Left lobe of liver (tissue), 2 donors: ENCODE measurements at regions not wholly inside any gene's neighbourhood (a gene's known extent, or its start where the extent isn't known, plus 50 kb on each side); places are given as distances from the start of the nearest gene placed in this dataset.
A peak's percentile ranks its signal among the peaks of the same experiment; 100 is the strongest.

Source experiments
- ATAC-seq: fragments of 200-7000 bp; cut with Tn5 transposase; one replicate; pipeline ENCODE4 v1.9.1; 2020; ENCODE audit warnings: mild to moderate bottlenecking, moderate library complexity
- DNase-seq: peaks from one replicate; pipeline ENCODE4 v3.0.0-alpha.2; 2020; ENCODE audit warnings: low spot score
- donor health status: DM: no; HTN: no; CAD: no; lungs with moderate emphysema.
- donor health status: DM: no; HTN: yes; CAD: no.

GRCh38 chr20:51335329-51335841 lies 207.1 kb downstream of the NFATC2 start:
- DNase-seq (no peak), ATAC-seq (no peak)

- ATAC-seq (no peak), DNase-seq (no peak)
Measured at GRCh38 chr20:51334609-51335008, 207.9 kb downstream of the NFATC2 start.

GRCh38 chr20:51333971-51334370 lies 208.5 kb downstream of the NFATC2 start:
- no peak for DNase-seq
- no peak for ATAC-seq

- ATAC-seq: no peak
- DNase-seq: no peak
Measured at GRCh38 chr20:51333446-51333845, 209.1 kb downstream of the NFATC2 start.

GRCh38 chr20:51331481-51331880 lies 211.0 kb downstream of the NFATC2 start:
- DNase-seq (no peak), ATAC-seq (no peak)

GRCh38 chr20:51329845-51330244 lies 212.7 kb downstream of the NFATC2 start:
- ATAC-seq (no peak), DNase-seq (no peak)

GRCh38 chr20:51327251-51327841 lies 215.2 kb downstream of the NFATC2 start:
- ATAC-seq (no peak), DNase-seq (no peak)

GRCh38 chr20:51326201-51326819 lies 216.2 kb downstream of the NFATC2 start:
- DNase-seq (peak; percentile 61), ATAC-seq (peak; percentile 93)

- ATAC-seq: no peak
- no peak for DNase-seq
Measured at GRCh38 chr20:51322164-51322707, 220.3 kb downstream of the NFATC2 start.

GRCh38 chr20:51321343-51322163 lies 221.0 kb downstream of the NFATC2 start:
- DNase-seq (no peak), ATAC-seq (no peak)

- no peak for ATAC-seq
- DNase-seq: no peak
Measured at GRCh38 chr20:51319522-51319921, 223.0 kb downstream of the NFATC2 start.

GRCh38 chr20:51318058-51318949 lies 224.2 kb downstream of the NFATC2 start:
- ATAC-seq (peak; percentile 64), DNase-seq (no peak)

GRCh38 chr20:51315390-51315789 lies 227.1 kb downstream of the NFATC2 start:
- ATAC-seq (no peak), DNase-seq (no peak)

GRCh38 chr20:51313358-51313827 lies 229.1 kb downstream of the NFATC2 start:
- DNase-seq (no peak), ATAC-seq (peak; percentile 13)

GRCh38 chr20:51312480-51312783 lies 230.1 kb downstream of the NFATC2 start:
- ATAC-seq (no peak), DNase-seq (no peak)

- DNase-seq (no peak), ATAC-seq (no peak)
Measured at GRCh38 chr20:51311636-51312479, 230.7 kb downstream of the NFATC2 start.

GRCh38 chr20:51310216-51310615 lies 232.3 kb downstream of the NFATC2 start:
- DNase-seq (no peak), ATAC-seq (peak; percentile 43)

GRCh38 chr20:51309128-51309527 lies 233.4 kb downstream of the NFATC2 start:
- no peak for DNase-seq

GRCh38 chr20:51306521-51307358 lies 235.8 kb downstream of the NFATC2 start:
- ATAC-seq (peak; percentile 98), DNase-seq (peak; percentile 73)

More at GRCh38 chr20:51309128-51309527, 233.4 kb downstream of the NFATC2 start:
- no peak for ATAC-seq
